ENCODE measurements at regions not wholly inside any gene's neighbourhood (a gene's known extent, or its start where the extent isn't known, plus 50 kb on each side); places are given as distances from the start of the nearest gene placed in this dataset.
"Not testable (repeated sequence)": the region's sequence is repeated elsewhere in the genome, so short reads cannot be mapped to it uniquely, and the experiment has no call there.

- no peak for DNase-seq (ENCODE audit: extremely low spot score in 2 of 2)
- Histone ChIP-seq H3K4me1 (no peaks in the 10 kb centered on the region), H3K9me3 (no peaks in the 10 kb centered on the region), H3K27ac (no peak overlapping the region), H3K4me3 (no peak overlapping the region), H3K27me3 (no peaks in the 10 kb centered on the region), H3K36me3 (no peaks in the 10 kb centered on the region)
- TF ChIP-seq POLR2A (IDR thresholded peaks at IDR 0.05), result no peak
- TF ChIP-seq, protein P1, sequence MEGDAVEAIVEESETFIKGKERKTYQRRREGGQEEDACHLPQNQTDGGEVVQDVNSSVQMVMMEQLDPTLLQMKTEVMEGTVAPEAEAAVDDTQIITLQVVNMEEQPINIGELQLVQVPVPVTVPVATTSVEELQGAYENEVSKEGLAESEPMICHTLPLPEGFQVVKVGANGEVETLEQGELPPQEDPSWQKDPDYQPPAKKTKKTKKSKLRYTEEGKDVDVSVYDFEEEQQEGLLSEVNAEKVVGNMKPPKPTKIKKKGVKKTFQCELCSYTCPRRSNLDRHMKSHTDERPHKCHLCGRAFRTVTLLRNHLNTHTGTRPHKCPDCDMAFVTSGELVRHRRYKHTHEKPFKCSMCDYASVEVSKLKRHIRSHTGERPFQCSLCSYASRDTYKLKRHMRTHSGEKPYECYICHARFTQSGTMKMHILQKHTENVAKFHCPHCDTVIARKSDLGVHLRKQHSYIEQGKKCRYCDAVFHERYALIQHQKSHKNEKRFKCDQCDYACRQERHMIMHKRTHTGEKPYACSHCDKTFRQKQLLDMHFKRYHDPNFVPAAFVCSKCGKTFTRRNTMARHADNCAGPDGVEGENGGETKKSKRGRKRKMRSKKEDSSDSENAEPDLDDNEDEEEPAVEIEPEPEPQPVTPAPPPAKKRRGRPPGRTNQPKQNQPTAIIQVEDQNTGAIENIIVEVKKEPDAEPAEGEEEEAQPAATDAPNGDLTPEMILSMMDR (IDR thresholded peaks at IDR 0.05), result no peak
- TF ChIP-seq POLR2AphosphoS5 (IDR thresholded peaks at IDR 0.05; ENCODE audit: insufficient read depth in 1 of 2, low read depth in 1 of 2), result no peak
- intact Hi-C loops (cut with DNase I), result no loop called here
Observed at GRCh38 chr4:189147005-189147929, 793.4 kb upstream of the FRG1 start.

GRCh38 chr4:189155083-189155482 lies 785.6 kb upstream of the FRG1 start:
- H3K4me1 ChIP-seq; H3K27me3 ChIP-seq; H3K27ac ChIP-seq; H3K4me3 ChIP-seq; DNase-seq (ENCODE audit: extremely low spot score in 2 of 2); H3K9me3 ChIP-seq; intact Hi-C loops (cut with DNase I); H3K36me3 ChIP-seq: not testable (repeated sequence)

DNA sequence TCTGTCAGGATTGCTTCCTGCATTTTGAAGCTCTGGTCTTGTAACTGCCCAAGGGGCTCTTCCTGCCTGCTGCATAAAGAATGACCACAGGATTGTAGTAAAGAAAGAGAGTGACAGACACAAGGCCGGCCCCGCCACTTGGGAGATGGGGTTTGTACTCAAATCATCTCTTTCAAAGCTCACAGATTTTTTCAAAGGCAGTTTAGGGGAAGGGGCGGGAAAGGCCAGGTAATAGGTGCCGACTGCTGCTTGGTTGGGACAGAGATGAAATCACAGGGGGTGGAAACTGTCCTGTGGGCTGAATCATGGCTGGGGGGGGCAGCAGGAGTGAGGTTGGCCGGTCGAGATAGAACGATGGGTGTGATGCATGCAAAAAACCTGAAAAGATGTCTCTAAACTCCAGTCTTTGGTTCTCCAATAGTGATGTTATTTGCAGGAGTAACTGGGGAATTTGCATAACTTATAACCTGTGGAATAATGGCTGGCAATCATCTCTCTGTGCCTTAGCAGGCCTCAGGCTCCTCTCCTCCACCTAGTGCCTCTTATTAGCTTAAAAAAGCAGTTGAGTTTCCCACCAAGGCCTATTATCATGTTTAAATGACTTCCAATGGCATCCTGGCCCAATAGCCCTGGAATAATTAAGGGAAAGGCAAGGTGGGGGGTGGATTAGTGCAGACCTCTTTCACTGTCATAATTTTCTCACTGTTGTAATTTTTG lies 778.4 kb upstream of the FRG1 start:
- H3K27ac ChIP-seq, result no peak overlapping the region
- TF ChIP-seq, protein P1 (IDR thresholded peaks at IDR 0.05), result no peak
- TF ChIP-seq POLR2AphosphoS5 (IDR thresholded peaks at IDR 0.05; ENCODE audit: insufficient read depth in 1 of 2, low read depth in 1 of 2) (no peak), POLR2A (IDR thresholded peaks at IDR 0.05) (no peak)
- intact Hi-C loops (cut with DNase I), result no loop called here
- no peaks in the 10 kb centered on the region for H3K36me3 ChIP-seq
- H3K4me3 ChIP-seq, result no peak overlapping the region
- no peaks in the 10 kb centered on the region for H3K27me3 ChIP-seq
- no peaks in the 10 kb centered on the region for H3K9me3 ChIP-seq
- H3K4me1 ChIP-seq, result no peaks in the 10 kb centered on the region
- DNase-seq (ENCODE audit: extremely low spot score in 2 of 2), result no peak

- TF ChIP-seq POLR2A (IDR thresholded peaks at IDR 0.05) (no peak), POLR2AphosphoS5 (IDR thresholded peaks at IDR 0.05; ENCODE audit: insufficient read depth in 1 of 2, low read depth in 1 of 2) (no peak)
- TF ChIP-seq, protein P1 (IDR thresholded peaks at IDR 0.05), result no peak
- H3K27ac ChIP-seq, result no peak overlapping the region
- no peaks in the 10 kb centered on the region for H3K9me3 ChIP-seq
- H3K4me1 ChIP-seq, result no peaks in the 10 kb centered on the region
- no peaks in the 10 kb centered on the region for H3K36me3 ChIP-seq
- no peak for DNase-seq (ENCODE audit: extremely low spot score in 2 of 2)
- intact Hi-C loops (cut with DNase I), result no loop called here
- no peak overlapping the region for H3K4me3 ChIP-seq
- H3K27me3 ChIP-seq, result no peaks in the 10 kb centered on the region
Observed at GRCh38 chr4:189162888-189163287, 777.8 kb upstream of the FRG1 start.

GRCh38 chr4:189176002-189176401 lies 764.7 kb upstream of the FRG1 start:
- H3K4me3 ChIP-seq, result no peak overlapping the region
- DNase-seq (ENCODE audit: extremely low spot score in 2 of 2), result no peak
- H3K4me1 ChIP-seq, result no peaks in the 10 kb centered on the region
- TF ChIP-seq, protein P1 (IDR thresholded peaks at IDR 0.05), result no peak
- TF ChIP-seq POLR2A (IDR thresholded peaks at IDR 0.05), result no peak
- TF ChIP-seq POLR2AphosphoS5 (IDR thresholded peaks at IDR 0.05; ENCODE audit: insufficient read depth in 1 of 2, low read depth in 1 of 2), result no peak
- no peaks in the 10 kb centered on the region for H3K27me3 ChIP-seq
- intact Hi-C loops (cut with DNase I), result no loop called here
- no peaks in the 10 kb centered on the region for H3K9me3 ChIP-seq
- no peak overlapping the region for H3K27ac ChIP-seq
- no peaks in the 10 kb centered on the region for H3K36me3 ChIP-seq
